Fibroblast of skin of left biceps (primary cell): ENCODE measurements at regions not wholly inside any gene's neighbourhood (a gene's known extent, or its start where the extent isn't known, plus 50 kb on each side); places are given as distances from the start of the nearest gene placed in this dataset.
"Not testable (repeated sequence)": the region's sequence is repeated elsewhere in the genome, so short reads cannot be mapped to it uniquely, and the experiment has no call there.

Experiments
- DNase-seq, 2 experiments: peaks; one replicate each; pipeline ENCODE4 v3.0.0-alpha.2; 2013; ENCODE audit warnings: low read depth in 2 of 2

GRCh38 chr12:87425942-87426554 lies 603.2 kb downstream of the C12orf50 start:
- DNase-seq, result no peak

- DNase-seq, result not testable (repeated sequence)
Observed at GRCh38 chr12:87421233-87421632, 608.0 kb downstream of the C12orf50 start.

- DNase-seq, result peak; percentile 73 to 78
Observed at GRCh38 chr12:87413784-87414183, 615.4 kb downstream of the C12orf50 start.

GRCh38 chr12:87406926-87407325 lies 622.3 kb downstream of the C12orf50 start:
- no peak for DNase-seq

- no peak for DNase-seq
Observed at GRCh38 chr12:87405918-87406317, 623.3 kb downstream of the C12orf50 start.

GRCh38 chr12:87394168-87394567 lies 635.0 kb downstream of the C12orf50 start:
- not testable (repeated sequence) for DNase-seq

GRCh38 chr12:87388376-87388775 lies 640.8 kb downstream of the C12orf50 start:
- no peak for DNase-seq

GRCh38 chr12:87385322-87385721 lies 643.9 kb downstream of the C12orf50 start:
- no peak for DNase-seq

GRCh38 chr12:87384226-87384625 lies 645.0 kb downstream of the C12orf50 start:
- DNase-seq, result no peak

GRCh38 chr12:87383680-87384079 lies 645.5 kb downstream of the C12orf50 start:
- DNase-seq, result no peak

- DNase-seq, result no peak
Observed at GRCh38 chr12:87382959-87383566, 646.1 kb downstream of the C12orf50 start.

GRCh38 chr12:87382436-87382835 lies 646.8 kb downstream of the C12orf50 start:
- no peak for DNase-seq

- DNase-seq, result no peak
Observed at GRCh38 chr12:87381742-87382141, 647.5 kb downstream of the C12orf50 start.

GRCh38 chr12:87378526-87378925 lies 650.7 kb downstream of the C12orf50 start:
- DNase-seq, result no peak

GRCh38 chr12:87376722-87377121 lies 652.5 kb downstream of the C12orf50 start:
- DNase-seq, result no peak

- DNase-seq, result no peak
Observed at GRCh38 chr12:87369161-87369560, 660.0 kb downstream of the C12orf50 start.

- no peak for DNase-seq
Observed at GRCh38 chr12:87368259-87368658, 660.9 kb downstream of the C12orf50 start.

- no peak for DNase-seq
Observed at GRCh38 chr12:87365423-87365822, 663.8 kb downstream of the C12orf50 start.

- DNase-seq, result no peak
Observed at GRCh38 chr12:87363497-87364084, 665.6 kb downstream of the C12orf50 start.

GRCh38 chr12:87349681-87350080 lies 679.5 kb downstream of the C12orf50 start:
- no peak for DNase-seq

- no peak for DNase-seq
Observed at GRCh38 chr12:87348071-87348470, 681.1 kb downstream of the C12orf50 start.

GRCh38 chr12:87344699-87345098 lies 684.5 kb downstream of the C12orf50 start:
- no peak for DNase-seq

GRCh38 chr12:87338681-87339080 lies 690.5 kb downstream of the C12orf50 start:
- no peak for DNase-seq
